ENCODE measurements at regions not wholly inside any gene's neighbourhood (a gene's known extent, or its start where the extent isn't known, plus 50 kb on each side); places are given as distances from the start of the nearest gene placed in this dataset.

DNA sequence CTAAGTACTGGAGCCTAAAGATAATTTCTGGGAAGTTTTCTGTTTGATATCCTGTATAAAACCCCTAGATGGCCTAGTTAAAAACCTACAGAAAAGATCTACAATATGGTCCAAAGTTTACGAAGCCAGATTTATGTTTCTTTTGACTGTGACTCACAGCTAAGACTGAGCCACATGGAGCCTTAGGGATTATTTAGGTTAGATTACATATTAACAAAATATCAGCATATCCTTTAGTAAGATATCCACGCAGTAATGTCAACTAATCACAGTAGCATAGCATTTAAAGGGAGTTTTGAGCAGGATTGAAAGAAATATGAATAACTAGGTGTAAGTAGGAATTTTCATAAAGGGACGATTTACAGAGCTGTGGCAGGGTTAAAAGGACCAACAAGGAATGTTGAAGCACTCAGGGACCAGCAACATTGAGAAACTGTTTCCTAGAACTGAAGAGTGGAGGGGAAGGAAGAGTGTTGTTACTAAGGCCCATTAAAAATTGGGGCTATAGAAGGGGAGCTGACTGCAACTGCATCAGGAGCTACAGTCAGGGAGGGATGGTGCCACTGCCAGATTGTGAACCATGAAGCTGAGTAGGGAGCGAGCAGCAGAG lies 155.5 kb downstream of the DACT1 start:
- Histone ChIP-seq H3K36me3 (ENCODE audit: insufficient read depth, insufficient read length, low read length) (no peaks in the 10 kb centered on the region), H3K27me3 (ENCODE audit: insufficient read depth, insufficient read length) (no peaks in the 10 kb centered on the region), H3K4me3 (ENCODE audit: insufficient read length, low read depth) (no peak overlapping the region), H3K9ac (ENCODE audit: insufficient read length, low read depth) (no peak overlapping the region), H3K9me3 (ENCODE audit: insufficient read depth, low read length) (no peaks in the 10 kb centered on the region), H3K4me1 (ENCODE audit: insufficient read depth, insufficient read length) (peaks cover 6% of the 10 kb centered on the region)
- DNase-seq (ENCODE audit: low read depth, low spot score), result no peak
- TF ChIP-seq YY1 (IDR thresholded peaks at IDR 0.05; ENCODE audit: insufficient read depth, insufficient read length), result no peak
- TF ChIP-seq SUZ12 (IDR thresholded peaks at IDR 0.05; ENCODE audit: extremely low read depth, insufficient read depth, insufficient read length), result no peak
- TF ChIP-seq ZNF274 (IDR thresholded peaks at IDR 0.05; ENCODE audit: low read depth, low read length), result no peak

DNA sequence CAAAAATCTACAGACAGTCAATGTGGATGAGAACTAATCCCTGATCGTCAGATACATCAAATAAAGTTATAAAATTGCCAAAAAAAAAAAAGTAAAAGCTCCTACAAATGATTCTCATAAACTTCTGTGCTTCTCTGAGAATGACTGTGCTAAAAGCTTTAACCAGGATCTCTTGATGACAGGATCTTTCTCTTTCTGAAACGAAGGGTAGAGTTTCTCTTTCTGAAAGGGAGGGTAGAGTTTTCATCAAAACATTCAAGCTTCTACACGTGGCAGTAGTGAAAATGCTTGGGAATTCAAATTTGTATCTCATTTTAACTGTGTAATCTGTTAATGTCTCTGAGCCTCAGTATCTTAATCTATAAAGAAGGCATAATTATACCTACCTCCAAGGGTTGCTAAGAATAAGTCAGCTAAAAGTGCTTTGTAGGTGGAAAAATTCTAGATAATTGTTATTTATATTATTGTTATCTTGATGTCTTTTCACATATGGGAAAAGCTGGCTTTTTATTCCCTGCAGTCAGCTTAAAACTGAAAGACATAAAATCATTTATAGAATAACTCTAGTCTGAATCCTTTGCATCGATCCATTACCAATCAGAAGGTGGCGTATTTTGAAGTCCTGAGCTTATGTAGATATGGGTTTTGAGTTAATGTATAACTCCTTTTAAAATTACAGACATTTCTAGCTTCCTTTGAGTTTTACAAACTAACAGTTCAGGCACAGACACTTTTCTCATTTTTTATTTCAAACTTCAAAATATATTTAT lies 157.4 kb downstream of the DACT1 start:
- no peak overlapping the region for H3K9ac ChIP-seq (ENCODE audit: insufficient read length, low read depth)
- H3K4me3 ChIP-seq (ENCODE audit: insufficient read length, low read depth), result no peak overlapping the region
- no peak for DNase-seq (ENCODE audit: low read depth, low spot score)
- H3K4me1 ChIP-seq (ENCODE audit: insufficient read depth, insufficient read length), result no peaks in the 10 kb centered on the region
- H3K27me3 ChIP-seq (ENCODE audit: insufficient read depth, insufficient read length), result no peaks in the 10 kb centered on the region
- TF ChIP-seq SUZ12 (IDR thresholded peaks at IDR 0.05; ENCODE audit: extremely low read depth, insufficient read depth, insufficient read length) (no peak), YY1 (IDR thresholded peaks at IDR 0.05; ENCODE audit: insufficient read depth, insufficient read length) (no peak), ZNF274 (IDR thresholded peaks at IDR 0.05; ENCODE audit: low read depth, low read length) (no peak)
- no peaks in the 10 kb centered on the region for H3K9me3 ChIP-seq (ENCODE audit: insufficient read depth, low read length)
- no peaks in the 10 kb centered on the region for H3K36me3 ChIP-seq (ENCODE audit: insufficient read depth, insufficient read length, low read length)

DNA sequence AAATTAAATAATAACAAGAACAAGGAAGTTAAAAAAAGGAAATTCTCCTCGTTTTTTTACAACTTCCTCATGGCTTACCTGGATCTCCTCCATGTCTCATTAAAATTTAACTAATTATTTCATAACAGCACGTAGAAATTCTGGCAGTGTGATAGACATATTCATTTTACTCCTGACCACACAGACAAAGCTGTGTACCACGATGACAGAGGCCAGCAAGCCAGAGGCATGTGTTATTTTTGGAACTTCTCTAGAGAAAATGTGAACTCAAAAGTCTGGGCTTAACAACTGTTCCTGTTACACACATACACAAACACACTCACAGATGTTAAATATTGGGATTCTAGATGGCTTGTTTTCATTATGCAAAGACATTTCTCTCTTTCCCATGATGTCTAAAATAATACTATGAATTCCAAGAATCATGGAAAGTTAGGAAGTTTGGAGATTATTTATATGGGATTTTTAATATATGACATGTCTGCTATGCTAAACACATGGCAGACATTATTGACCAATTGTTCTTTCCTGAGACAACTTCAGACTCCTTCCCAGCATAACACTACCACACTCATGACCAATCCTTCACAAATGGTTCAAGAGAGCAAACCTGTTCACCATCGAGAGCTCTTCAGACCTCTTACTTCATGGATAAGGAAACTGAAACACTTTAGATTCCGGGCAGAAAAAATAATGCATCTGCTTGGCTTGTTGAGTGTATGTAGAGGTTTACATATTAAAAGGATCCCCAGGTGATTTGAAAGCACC lies 158.7 kb downstream of the DACT1 start:
- H3K4me1 ChIP-seq (ENCODE audit: insufficient read depth, insufficient read length), result no peaks in the 10 kb centered on the region
- H3K9ac ChIP-seq (ENCODE audit: insufficient read length, low read depth), result no peak overlapping the region
- TF ChIP-seq SUZ12 (IDR thresholded peaks at IDR 0.05; ENCODE audit: extremely low read depth, insufficient read depth, insufficient read length) (no peak), YY1 (IDR thresholded peaks at IDR 0.05; ENCODE audit: insufficient read depth, insufficient read length) (no peak)
- H3K4me3 ChIP-seq (ENCODE audit: insufficient read length, low read depth), result no peak overlapping the region
- H3K36me3 ChIP-seq (ENCODE audit: insufficient read depth, insufficient read length, low read length), result no peaks in the 10 kb centered on the region
- H3K9me3 ChIP-seq (ENCODE audit: insufficient read depth, low read length), result no peaks in the 10 kb centered on the region
- H3K27me3 ChIP-seq (ENCODE audit: insufficient read depth, insufficient read length), result no peaks in the 10 kb centered on the region
- DNase-seq (ENCODE audit: low read depth, low spot score), result no peak

DNA sequence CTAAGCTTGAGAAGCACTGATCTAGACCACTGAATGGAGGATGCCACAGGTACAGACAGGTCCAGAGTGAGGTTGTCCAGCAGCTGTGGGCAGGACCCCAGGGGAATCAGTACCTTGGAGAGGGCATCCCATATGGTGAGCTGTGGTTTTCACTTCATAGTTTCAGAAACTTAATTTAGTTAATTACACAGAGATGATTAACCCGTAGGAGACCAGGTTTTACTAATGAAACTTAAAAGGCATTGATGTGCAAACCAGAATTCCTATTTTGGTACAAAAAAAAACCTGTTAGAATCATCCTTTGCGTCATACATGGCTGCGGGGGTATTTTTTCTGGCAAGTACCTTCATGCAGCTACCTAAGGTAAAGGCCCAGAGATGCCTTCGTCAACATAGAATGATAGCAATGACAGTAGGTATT lies 159.3 kb downstream of the DACT1 start:
- Histone ChIP-seq H3K27me3 (ENCODE audit: insufficient read depth, insufficient read length) (no peaks in the 10 kb centered on the region), H3K9me3 (ENCODE audit: insufficient read depth, low read length) (no peaks in the 10 kb centered on the region), H3K4me1 (ENCODE audit: insufficient read depth, insufficient read length) (no peaks in the 10 kb centered on the region), H3K9ac (ENCODE audit: insufficient read length, low read depth) (no peak overlapping the region), H3K36me3 (ENCODE audit: insufficient read depth, insufficient read length, low read length) (no peaks in the 10 kb centered on the region), H3K4me3 (ENCODE audit: insufficient read length, low read depth) (no peak overlapping the region)
- no peak for DNase-seq (ENCODE audit: low read depth, low spot score)
- TF ChIP-seq ZNF274 (IDR thresholded peaks at IDR 0.05; ENCODE audit: low read depth, low read length) (no peak), SUZ12 (IDR thresholded peaks at IDR 0.05; ENCODE audit: extremely low read depth, insufficient read depth, insufficient read length) (no peak), YY1 (IDR thresholded peaks at IDR 0.05; ENCODE audit: insufficient read depth, insufficient read length) (no peak)

DNA sequence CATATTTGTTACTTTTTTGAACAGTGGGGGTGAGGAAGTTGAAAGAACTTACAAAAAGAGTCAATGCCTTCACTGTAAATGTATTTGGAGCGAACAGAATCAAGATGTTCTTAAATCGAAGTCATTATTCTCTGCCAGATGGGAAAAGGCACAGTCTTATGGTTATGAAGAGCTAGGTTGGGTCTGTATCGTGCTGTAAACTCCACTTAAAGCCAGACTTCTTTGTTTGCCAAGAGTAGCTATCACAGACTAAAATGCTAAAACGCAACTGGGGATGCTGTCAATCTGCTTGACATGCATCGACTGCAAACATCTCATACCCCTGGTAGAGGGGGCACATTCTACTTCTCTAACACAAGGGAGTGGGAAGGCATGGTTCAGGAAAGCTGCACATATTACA lies 160.4 kb downstream of the DACT1 start:
- no peak for TF ChIP-seq SUZ12 (IDR thresholded peaks at IDR 0.05; ENCODE audit: extremely low read depth, insufficient read depth, insufficient read length)
- TF ChIP-seq ZNF274 (IDR thresholded peaks at IDR 0.05; ENCODE audit: low read depth, low read length), result no peak
- no peak for TF ChIP-seq YY1 (IDR thresholded peaks at IDR 0.05; ENCODE audit: insufficient read depth, insufficient read length)
- Histone ChIP-seq H3K27me3 (ENCODE audit: insufficient read depth, insufficient read length) (no peaks in the 10 kb centered on the region), H3K9ac (ENCODE audit: insufficient read length, low read depth) (no peak overlapping the region), H3K4me1 (ENCODE audit: insufficient read depth, insufficient read length) (no peaks in the 10 kb centered on the region), H3K4me3 (ENCODE audit: insufficient read length, low read depth) (no peak overlapping the region), H3K36me3 (ENCODE audit: insufficient read depth, insufficient read length, low read length) (no peaks in the 10 kb centered on the region), H3K9me3 (ENCODE audit: insufficient read depth, low read length) (no peaks in the 10 kb centered on the region)
- no peak for DNase-seq (ENCODE audit: low read depth, low spot score)

DNA sequence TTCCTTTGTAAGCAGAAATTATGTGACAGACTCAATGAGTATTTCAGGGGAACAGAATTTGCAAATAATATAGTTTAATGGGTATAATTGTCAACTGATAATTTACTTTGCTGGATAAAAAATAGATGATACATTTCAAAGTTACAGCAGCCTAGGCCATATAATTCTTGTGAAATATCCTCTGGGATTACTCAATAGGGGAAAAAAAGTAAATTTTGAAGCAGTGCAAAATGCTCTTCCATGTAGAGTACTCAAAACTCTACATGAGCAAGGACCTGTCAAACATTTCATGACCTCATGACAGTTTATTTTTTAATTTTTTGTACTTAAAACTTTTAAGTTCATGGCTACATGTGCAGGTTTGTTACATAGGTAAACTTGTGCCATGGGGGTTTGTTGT lies 163.3 kb downstream of the DACT1 start:
- no peaks in the 10 kb centered on the region for H3K27me3 ChIP-seq (ENCODE audit: insufficient read depth, insufficient read length)
- TF ChIP-seq YY1 (IDR thresholded peaks at IDR 0.05; ENCODE audit: insufficient read depth, insufficient read length) (no peak), ZNF274 (IDR thresholded peaks at IDR 0.05; ENCODE audit: low read depth, low read length) (no peak), SUZ12 (IDR thresholded peaks at IDR 0.05; ENCODE audit: extremely low read depth, insufficient read depth, insufficient read length) (no peak)
- H3K36me3 ChIP-seq (ENCODE audit: insufficient read depth, insufficient read length, low read length), result no peaks in the 10 kb centered on the region
- H3K9me3 ChIP-seq (ENCODE audit: insufficient read depth, low read length), result no peaks in the 10 kb centered on the region
- no peaks in the 10 kb centered on the region for H3K4me1 ChIP-seq (ENCODE audit: insufficient read depth, insufficient read length)
- H3K9ac ChIP-seq (ENCODE audit: insufficient read length, low read depth), result no peak overlapping the region
- DNase-seq (ENCODE audit: low read depth, low spot score), result no peak
- no peak overlapping the region for H3K4me3 ChIP-seq (ENCODE audit: insufficient read length, low read depth)

DNA sequence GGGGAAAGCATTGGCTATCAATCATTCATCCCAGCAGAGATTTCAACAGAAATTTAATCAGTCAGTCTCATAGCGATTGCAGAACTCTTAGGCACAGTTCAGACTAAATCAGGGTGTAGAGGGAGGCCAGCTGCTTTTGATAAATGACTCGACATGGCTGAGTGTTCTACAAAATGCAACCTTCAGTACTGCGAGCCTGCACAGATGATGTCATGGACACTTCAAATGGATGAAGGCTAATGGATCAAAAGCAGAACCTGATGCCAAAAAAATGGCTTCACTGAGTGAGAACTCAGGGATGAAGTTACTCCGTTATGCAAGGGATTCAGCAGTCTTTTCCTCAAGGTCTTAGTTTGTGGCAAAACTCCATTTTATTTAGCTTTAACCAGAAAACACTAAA lies 167.3 kb downstream of the DACT1 start:
- Histone ChIP-seq H3K9ac (ENCODE audit: insufficient read length, low read depth) (no peak overlapping the region), H3K36me3 (ENCODE audit: insufficient read depth, insufficient read length, low read length) (no peaks in the 10 kb centered on the region), H3K4me1 (ENCODE audit: insufficient read depth, insufficient read length) (no peaks in the 10 kb centered on the region), H3K9me3 (ENCODE audit: insufficient read depth, low read length) (no peaks in the 10 kb centered on the region), H3K27me3 (ENCODE audit: insufficient read depth, insufficient read length) (no peaks in the 10 kb centered on the region), H3K4me3 (ENCODE audit: insufficient read length, low read depth) (no peak overlapping the region)
- TF ChIP-seq SUZ12 (IDR thresholded peaks at IDR 0.05; ENCODE audit: extremely low read depth, insufficient read depth, insufficient read length) (no peak), YY1 (IDR thresholded peaks at IDR 0.05; ENCODE audit: insufficient read depth, insufficient read length) (no peak), ZNF274 (IDR thresholded peaks at IDR 0.05; ENCODE audit: low read depth, low read length) (no peak)
- DNase-seq (ENCODE audit: low read depth, low spot score), result no peak

Measured in NT2/D1 (cell line).